GM18873 (cell line): ENCODE measurements at regions not wholly inside any gene's neighbourhood (a gene's known extent, or its start where the extent isn't known, plus 50 kb on each side); places are given as distances from the start of the nearest gene placed in this dataset.

ENCODE experiments used
- ATAC-seq: cut with Tn5 transposase; IDR thresholded peaks from one replicate; pipeline ENCODE4 v1.9.1; 2021; ENCODE audit warnings: mild to moderate bottlenecking, moderate library complexity, moderate number of reproducible peaks; ENCODE audit not compliant: unreplicated experiment, low FRiP score

- no peak for ATAC-seq
Measured at GRCh38 chr2:52995424-52995823, 772.2 kb upstream of the CHAC2 start.

DNA sequence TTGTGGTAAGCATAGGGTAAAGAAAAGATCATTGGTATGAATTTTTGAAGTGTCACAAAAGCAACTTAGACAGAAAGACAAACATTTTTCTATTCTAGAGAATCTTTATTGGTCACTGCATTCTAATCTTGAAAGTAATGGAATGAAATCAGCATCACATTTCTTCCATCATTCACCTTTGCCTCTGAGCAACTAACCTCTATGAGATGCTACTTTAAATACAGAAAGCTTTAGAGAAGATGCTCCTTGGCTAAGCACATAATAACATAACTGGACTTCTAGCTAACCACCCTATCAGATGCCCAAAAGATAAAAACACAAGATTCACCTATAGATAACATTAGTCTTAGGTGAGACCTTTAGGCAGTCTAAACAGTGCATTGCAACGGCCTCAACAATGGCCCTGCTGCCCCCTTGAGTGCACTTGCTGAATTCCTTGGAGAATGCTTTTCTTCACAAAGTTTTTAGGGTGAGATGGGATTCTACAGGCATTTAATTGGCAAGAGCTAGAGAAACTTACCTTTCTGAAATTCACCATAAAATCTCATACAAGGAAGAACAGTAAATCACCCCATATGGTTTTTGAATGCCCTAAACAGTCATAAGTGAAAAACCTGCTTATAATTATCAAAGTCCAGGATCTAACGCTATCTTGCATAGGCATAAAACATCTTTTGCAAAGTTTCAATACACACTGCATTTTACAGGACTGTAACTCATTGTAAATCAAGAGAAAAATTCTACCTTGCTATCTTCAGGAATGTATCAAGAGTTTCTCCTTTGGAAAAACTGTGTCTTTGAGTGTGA, 791.3 kb upstream of the CHAC2 start:
- no peak for ATAC-seq

DNA sequence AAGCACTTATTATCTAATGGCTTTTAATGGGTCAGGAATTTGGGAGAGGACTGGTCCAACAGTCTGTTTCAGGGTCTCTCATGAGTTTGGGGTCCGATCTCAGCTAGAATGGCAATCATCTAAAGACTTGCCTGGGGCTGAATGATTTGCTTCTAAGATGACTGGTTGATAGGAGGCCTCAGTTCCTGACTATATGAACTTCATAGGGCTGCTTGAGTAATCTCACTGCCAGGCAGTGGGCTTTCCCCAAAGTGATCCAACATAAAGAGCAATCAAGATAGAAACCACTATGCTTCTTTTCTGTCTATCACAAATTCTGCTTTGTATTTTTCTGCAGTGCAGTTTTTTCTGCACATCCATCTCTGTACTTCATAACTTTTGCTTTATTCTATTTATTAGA, 793.5 kb upstream of the CHAC2 start:
- no peak for ATAC-seq

GRCh38 chr2:52970642-52971041, 797.0 kb upstream of the CHAC2 start:
- ATAC-seq: no peak

DNA sequence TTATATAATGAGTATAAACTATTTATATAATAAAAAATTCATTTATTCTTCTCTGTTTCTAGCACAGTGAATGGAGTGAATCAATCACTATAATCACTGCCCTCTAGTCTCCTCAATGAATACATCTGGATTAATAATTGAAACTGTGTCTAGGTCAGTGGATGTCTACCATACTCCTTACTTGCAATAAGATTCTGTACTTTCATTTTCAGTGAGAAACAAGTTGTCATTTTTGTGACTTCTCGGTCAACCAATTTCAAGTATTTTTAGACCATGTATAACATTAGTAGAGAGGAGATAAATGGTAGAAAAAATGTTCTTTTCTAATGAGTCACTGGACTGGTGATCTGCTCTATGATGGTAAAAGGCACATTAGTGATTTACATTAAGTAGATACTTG, 799.6 kb upstream of the CHAC2 start:
- no peak for ATAC-seq

DNA sequence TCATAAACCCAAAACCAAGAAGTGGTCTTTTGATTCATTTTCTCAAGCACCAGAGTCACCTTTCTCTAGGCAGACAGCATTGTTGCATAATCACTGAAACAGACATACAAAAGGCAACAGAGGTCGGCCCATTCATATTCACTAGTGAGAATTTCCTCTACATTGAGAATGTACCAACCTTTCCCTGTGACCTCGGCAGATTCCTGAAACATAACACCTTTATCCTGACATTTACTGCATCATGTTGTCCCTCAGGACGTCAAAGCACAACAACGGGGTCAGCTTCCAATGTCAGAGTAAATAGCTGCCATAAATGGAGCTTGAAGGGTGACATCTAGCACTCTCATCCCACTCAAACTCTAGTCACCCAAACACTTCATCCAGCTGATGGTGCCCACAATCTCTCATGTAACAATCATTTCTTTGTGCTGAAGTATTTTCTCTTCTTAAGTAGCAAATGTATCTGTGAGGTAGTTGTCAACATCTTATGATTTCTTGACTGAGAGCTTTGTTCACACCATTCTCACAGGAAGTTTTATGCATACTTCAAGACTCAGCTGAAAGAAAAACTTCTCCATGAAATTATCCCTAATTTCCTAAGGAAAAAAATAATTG, 802.6 kb upstream of the CHAC2 start:
- ATAC-seq: no peak

DNA sequence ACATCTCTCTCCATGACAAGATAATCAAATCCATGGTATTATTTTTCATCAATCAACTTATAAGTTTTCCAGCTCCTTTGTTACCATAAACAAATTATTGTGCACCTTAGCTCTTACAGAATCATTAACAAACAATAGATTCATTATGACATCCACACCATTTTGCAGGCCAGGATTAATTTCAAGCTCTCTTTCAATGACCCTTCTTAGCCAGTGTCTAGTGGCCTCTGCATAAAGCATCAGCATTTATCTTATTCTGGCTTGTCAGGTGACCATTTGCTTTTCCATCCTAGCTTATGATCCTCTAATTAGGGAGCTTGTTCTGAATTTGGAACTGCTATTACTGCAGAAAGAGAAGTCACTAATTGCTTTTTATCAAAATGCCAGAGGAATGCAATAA, 806.2 kb upstream of the CHAC2 start:
- ATAC-seq: no peak

DNA sequence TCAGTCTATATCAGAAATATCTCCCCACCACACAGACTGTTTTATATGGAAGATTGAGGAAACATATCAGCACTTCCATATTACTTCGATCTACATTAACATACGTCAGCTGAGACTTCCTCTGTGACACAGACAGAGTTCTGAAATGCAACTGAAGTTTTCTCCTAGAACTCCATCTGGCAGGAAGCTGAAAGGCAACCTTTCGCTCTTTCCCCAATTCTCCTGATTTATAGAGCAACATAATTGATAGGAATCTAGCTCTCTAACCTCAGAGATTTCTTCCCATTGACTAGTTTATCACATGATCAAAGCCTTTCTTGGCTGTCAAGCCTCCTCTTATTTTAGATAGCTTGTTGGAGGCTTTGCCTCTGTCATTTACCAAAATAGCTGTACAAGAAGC, 806.7 kb upstream of the CHAC2 start:
- no peak for ATAC-seq

- ATAC-seq: no peak
Measured at GRCh38 chr2:52959801-52960200, 807.8 kb upstream of the CHAC2 start.

DNA sequence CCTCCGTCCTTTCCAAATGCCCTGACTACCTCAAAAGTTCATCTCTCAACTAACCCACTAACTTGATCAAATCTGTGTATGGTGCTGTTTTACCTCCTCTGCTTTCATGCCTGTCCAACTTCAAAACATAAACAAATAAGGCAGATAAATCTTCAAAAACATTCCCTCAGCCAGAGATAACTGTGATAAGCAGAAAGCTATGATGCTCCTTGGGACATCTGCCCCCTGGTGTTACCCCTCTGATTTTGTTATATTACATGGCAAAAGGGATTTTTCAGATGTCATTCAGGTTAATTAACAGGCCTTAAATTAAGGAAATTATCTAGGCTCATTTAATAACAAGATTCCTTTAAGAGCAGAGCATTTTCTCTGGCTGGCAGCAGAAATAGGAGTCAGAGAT, 810.8 kb upstream of the CHAC2 start:
- no peak for ATAC-seq

DNA sequence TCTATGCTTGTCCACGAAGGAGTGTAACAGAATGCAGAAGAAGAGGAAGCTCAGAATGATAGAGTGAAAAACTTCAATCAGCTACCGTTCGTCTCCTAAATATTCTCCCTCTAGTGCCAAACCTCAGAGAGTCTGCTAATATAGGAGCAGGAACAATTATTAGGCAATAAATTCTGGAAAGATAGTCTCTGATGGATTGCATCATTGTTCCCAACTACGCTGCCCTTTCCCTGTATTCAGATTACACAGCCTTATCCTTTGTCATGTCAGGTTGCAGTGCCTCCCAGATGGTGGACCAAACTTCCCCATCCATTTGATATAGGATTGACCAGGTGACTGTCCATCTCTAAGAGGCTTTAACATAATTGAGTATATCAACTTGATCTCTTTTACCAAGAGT, 811.5 kb upstream of the CHAC2 start:
- ATAC-seq: no peak

DNA sequence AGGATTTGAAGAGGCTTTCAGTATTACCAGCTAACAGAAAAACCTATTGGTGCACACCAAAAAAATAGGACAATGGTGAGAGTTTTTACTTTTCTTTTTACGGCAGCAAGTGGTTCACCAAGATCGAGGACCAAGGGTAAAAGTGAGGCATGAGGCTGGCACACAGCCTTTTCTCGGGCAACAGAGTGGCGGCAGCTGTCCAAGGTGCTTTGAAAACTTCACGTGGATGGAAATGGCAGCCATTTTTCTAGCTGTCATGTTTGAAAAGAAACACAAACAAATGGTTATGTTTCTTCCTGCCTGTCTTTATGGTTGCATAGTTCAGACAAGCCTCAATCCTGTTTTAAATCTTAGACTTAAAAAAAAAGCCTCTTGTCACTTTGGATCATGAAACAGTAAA, 812.5 kb upstream of the CHAC2 start:
- ATAC-seq: no peak

DNA sequence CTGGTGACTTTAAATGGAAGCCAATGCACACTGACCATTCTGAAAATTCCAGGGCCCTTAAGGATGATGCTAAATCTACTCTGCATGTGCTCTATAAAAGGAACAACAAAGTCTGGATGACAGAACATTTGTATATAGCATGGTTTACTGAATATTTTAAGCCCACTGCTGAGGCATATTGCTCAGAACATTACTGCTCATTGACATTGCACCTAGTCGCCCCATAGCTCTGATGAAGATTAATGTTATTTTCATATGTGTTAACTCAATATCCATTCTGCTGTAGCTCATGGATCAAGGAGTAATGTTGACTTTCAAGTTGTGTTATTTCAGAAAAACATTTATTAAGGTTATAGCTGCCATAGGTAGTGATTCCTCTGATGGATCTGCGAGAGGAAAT, 827.5 kb upstream of the CHAC2 start:
- no peak for ATAC-seq

GRCh38 chr2:52939250-52939649, 828.4 kb upstream of the CHAC2 start:
- ATAC-seq: no peak

- ATAC-seq: no peak
Measured at GRCh38 chr2:52936029-52936428, 831.6 kb upstream of the CHAC2 start.

DNA sequence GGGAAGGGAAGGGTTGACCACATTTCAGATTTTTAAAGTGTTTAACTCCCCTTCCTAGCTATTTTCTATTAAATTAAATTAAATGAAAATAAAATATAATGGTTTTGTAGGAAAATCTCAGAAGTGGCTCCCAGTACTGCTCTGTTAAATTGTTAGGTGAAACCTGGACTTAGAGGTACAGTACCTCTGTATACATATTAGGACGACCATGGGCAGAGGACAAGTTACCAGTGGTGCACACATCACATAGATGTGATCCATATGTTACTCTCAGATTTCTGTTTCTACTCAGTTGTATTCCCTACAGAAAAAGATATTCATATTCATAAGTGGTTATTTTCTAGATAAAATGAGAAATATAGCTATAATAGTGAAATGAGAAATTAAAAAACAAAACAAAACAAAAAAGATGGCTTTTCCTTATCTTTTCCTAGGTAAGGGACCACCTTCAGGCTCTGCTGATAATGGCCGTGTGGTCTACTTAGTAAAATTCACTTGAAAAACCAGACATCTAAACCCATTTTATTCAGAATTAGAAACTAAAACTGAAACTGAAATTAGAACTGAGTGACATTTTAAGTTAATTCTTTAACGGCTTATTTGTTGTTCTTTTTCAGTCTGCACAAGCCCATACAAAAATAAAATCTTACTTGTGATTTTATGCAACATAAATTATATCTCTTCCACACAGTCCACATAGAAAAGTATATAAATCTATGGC, 832.5 kb upstream of the CHAC2 start:
- ATAC-seq: peak; percentile 11

- ATAC-seq: peak; percentile 48
Measured at GRCh38 chr2:52934323-52934898, 833.2 kb upstream of the CHAC2 start.

GRCh38 chr2:52933878-52934277, 833.7 kb upstream of the CHAC2 start:
- no peak for ATAC-seq

DNA sequence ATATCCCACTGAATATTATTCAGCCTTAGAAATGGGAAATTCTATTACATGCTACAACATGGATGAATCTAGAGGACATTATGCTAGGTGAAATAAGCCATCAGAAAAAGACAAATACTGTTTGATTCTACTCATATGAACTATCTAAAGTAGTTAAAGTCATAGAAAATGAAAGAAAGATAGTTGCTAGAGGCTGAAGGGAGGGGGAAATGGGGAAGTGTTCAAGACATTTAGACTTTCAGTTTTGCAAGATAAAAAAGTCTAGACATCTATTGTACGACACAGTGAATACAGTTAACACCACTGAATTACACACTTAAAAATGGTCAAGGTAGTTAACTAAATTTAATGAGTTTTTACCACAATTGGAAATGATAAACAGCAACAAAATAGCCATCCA, 835.9 kb upstream of the CHAC2 start:
- peak; percentile 58 for ATAC-seq

DNA sequence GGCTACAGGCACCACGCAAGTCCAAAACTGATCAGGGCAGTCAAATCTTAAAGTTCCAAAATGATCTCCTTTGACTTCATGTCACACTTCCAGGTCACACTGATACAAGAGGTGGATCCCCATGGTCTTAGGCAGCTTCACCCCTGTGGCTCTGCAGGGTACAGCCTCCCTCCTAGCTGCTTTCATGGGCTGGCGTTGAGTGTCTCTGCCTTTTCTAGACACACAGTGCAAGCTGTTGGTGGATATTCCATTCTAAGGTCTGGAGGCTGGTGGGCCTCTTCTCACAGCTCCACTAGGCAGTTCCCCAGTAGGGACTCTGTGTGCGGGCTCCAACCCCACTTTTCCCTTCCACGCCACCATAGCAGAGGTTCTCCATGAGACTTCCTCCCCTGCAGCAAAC, 838.2 kb upstream of the CHAC2 start:
- no peak for ATAC-seq

- ATAC-seq: no peak
Measured at GRCh38 chr2:52919673-52920072, 847.9 kb upstream of the CHAC2 start.
